ENCODE measurements at regions not wholly inside any gene's neighbourhood (a gene's known extent, or its start where the extent isn't known, plus 50 kb on each side); places are given as distances from the start of the nearest gene placed in this dataset.

- TF ChIP-seq CTCF (IDR thresholded peaks at IDR 0.05; ENCODE audit: extremely low read depth in 1 of 2, insufficient read depth in 1 of 2, low read depth in 1 of 2, low read length in 2 of 2) (no peak), EZH2 (IDR thresholded peaks at IDR 0.05; ENCODE audit: borderline replicate concordance, low read depth, low read length, severe bottlenecking) (no peak)
- TF ChIP-seq, protein P1, sequence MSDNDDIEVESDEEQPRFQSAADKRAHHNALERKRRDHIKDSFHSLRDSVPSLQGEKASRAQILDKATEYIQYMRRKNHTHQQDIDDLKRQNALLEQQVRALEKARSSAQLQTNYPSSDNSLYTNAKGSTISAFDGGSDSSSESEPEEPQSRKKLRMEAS (IDR thresholded peaks at IDR 0.05; ENCODE audit: insufficient read depth, insufficient read length): no peak
Measured at GRCh38 chr14:51596488-51597117, 55.1 kb upstream of the FRMD6 start.

Data from endothelial cell of umbilical vein (primary cell).